ENCODE measurements at regions not wholly inside any gene's neighbourhood (a gene's known extent, or its start where the extent isn't known, plus 50 kb on each side); places are given as distances from the start of the nearest gene placed in this dataset.

DNA sequence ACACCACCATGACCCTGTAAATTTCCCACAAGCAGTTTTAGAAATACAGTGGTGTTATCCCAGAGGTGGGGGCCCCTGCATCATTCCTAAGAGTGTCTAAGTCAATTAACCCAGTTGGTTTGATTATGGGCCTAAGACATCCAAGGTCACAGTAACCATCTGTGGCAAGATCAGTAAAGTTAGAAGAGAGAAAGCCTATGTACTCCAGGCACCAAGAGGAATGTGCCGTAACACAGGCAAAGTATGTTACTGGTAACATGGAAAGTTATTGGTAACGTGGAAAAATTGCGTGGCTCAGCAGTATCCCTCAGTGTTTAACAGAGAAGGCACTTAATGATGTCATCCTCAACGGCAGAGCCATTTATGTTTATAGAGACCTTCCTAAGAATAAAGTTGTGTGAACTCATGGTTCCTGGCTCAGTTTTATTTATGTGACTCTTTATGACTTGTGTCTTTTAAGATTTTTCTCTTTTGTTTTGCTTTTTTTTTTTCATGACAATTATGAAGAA is 144.1 kb upstream of the RASGRP1 start:
- ChIA-PET POLR2A (no interaction called here), CTCF (interaction anchor here (1.0 to 15.2 kb wide), 5 partner anchors 11 to 479 kb away, joined by 3 to 185 read pairs (median 5); no protein-coding TSS in a partner anchor)
- H3K27me3 ChIP-seq (replicated peaks in 2 of 5; ENCODE audit: control insufficient read depth in 4 of 5, insufficient read depth in 5 of 5, low read length in 4 of 5) = no peaks in the 10 kb centered on the region
- 92% methylated on average over 3 of the region's 4 CpGs for WGBS (ENCODE audit: insufficient coverage)
- no peak for DNase-seq
- no peaks in the 10 kb centered on the region for H3K4me1 ChIP-seq (ENCODE audit: control extremely low read depth in 1 of 4, control insufficient read depth in 4 of 4, insufficient read depth in 4 of 4, low read length in 3 of 4)
- no peaks in the 10 kb centered on the region for H3K9me3 ChIP-seq (ENCODE audit: control extremely low read depth in 1 of 5, control insufficient read depth in 4 of 5, insufficient read depth in 2 of 5, low read depth in 1 of 5, low read length in 4 of 5)
- H3K36me3 ChIP-seq (ENCODE audit: control insufficient read depth in 4 of 4, insufficient read depth in 4 of 4, low read length in 3 of 4) = no peaks in the 10 kb centered on the region
- no peak overlapping the region for H3K4me3 ChIP-seq (ENCODE audit: control insufficient read depth in 1 of 7, extremely low read depth in 1 of 7, insufficient read depth in 4 of 7, low read depth in 2 of 7, low read length in 6 of 7)
- no peak overlapping the region for H3K27ac ChIP-seq (ENCODE audit: insufficient read depth in 1 of 2, low read depth in 1 of 2, low read length in 2 of 2, poor library complexity in 1 of 2, severe bottlenecking in 2 of 2)

DNA sequence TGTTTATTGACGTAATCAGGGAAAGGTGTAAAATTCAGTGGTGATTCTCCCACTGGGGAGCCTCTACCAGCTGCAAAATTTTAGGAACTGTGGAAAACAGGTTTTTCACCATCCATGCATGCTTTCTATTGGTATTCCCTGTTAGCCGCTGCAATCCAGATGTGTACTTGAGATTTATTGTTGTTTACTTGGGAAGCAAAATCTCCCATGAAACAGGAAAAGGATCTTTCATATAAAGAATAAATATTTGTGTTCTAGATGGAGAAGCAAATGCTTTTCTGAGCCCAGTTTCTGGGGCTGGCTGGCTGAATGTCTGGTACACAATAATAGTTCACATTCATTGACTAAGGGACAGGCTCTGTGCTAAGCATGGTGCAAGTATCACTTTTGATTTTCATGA is 144.6 kb upstream of the RASGRP1 start:
- no peak overlapping the region for H3K27ac ChIP-seq (ENCODE audit: insufficient read depth in 1 of 2, low read depth in 1 of 2, low read length in 2 of 2, poor library complexity in 1 of 2, severe bottlenecking in 2 of 2)
- WGBS (ENCODE audit: insufficient coverage) = 100% methylated on average over 2 of the region's 2 CpGs
- no peaks in the 10 kb centered on the region for H3K4me1 ChIP-seq (ENCODE audit: control extremely low read depth in 1 of 4, control insufficient read depth in 4 of 4, insufficient read depth in 4 of 4, low read length in 3 of 4)
- DNase-seq = no peak
- H3K4me3 ChIP-seq (ENCODE audit: control insufficient read depth in 1 of 7, extremely low read depth in 1 of 7, insufficient read depth in 4 of 7, low read depth in 2 of 7, low read length in 6 of 7) = no peak overlapping the region
- ChIA-PET CTCF (no interaction called here), POLR2A (no interaction called here)
- no peaks in the 10 kb centered on the region for H3K36me3 ChIP-seq (ENCODE audit: control insufficient read depth in 4 of 4, insufficient read depth in 4 of 4, low read length in 3 of 4)
- H3K9me3 ChIP-seq (ENCODE audit: control extremely low read depth in 1 of 5, control insufficient read depth in 4 of 5, insufficient read depth in 2 of 5, low read depth in 1 of 5, low read length in 4 of 5) = no peaks in the 10 kb centered on the region
- H3K27me3 ChIP-seq (replicated peaks in 2 of 5; ENCODE audit: control insufficient read depth in 4 of 5, insufficient read depth in 5 of 5, low read length in 4 of 5) = no peaks in the 10 kb centered on the region

DNA sequence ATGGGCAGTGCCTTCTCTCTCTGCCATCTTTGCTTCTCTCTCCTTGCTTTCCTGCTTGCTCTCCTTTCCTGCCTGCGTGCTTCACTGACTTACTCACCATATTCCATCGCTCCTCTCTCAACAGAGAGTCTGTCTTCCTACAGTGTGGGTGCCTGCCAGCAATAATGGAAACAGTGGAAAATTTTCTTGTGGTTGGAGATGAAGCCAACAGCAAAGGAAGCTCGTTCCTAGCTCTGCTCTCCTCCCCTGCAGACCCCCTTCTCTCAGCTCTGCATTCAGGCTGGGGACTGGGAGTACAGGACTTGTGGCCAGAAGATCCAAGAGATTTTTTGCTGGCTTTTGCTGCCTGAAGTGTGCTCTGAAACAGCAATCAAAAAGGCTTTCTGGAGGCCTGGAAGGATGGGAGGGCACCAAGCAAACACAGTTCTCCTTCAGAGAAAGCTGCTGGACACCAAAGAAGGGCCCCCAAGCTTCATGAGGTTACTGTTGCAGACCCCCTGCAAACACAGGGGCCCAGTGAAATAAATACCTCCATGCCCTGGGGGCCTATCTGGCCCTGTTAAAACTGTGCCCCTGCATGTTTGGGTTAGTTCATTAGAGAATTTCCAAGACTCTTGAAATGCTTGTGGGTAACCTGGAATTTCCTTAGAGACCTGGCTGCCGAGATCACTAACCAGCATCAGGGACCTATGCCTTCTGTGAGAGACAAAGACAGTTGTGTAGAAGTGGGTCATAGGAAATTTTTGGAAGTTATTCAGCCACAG is 149.9 kb upstream of the RASGRP1 start:
- H3K27me3 ChIP-seq (replicated peaks in 2 of 5; ENCODE audit: control insufficient read depth in 4 of 5, insufficient read depth in 5 of 5, low read length in 4 of 5) = no peaks in the 10 kb centered on the region
- 29% methylated on average over 1 of the region's 4 CpGs for WGBS (ENCODE audit: insufficient coverage)
- no peaks in the 10 kb centered on the region for H3K36me3 ChIP-seq (ENCODE audit: control insufficient read depth in 4 of 4, insufficient read depth in 4 of 4, low read length in 3 of 4)
- DNase-seq = no peak
- H3K27ac ChIP-seq (ENCODE audit: insufficient read depth in 1 of 2, low read depth in 1 of 2, low read length in 2 of 2, poor library complexity in 1 of 2, severe bottlenecking in 2 of 2) = no peak overlapping the region
- no peaks in the 10 kb centered on the region for H3K9me3 ChIP-seq (ENCODE audit: control extremely low read depth in 1 of 5, control insufficient read depth in 4 of 5, insufficient read depth in 2 of 5, low read depth in 1 of 5, low read length in 4 of 5)
- no peaks in the 10 kb centered on the region for H3K4me1 ChIP-seq (ENCODE audit: control extremely low read depth in 1 of 4, control insufficient read depth in 4 of 4, insufficient read depth in 4 of 4, low read length in 3 of 4)
- H3K4me3 ChIP-seq (ENCODE audit: control insufficient read depth in 1 of 7, extremely low read depth in 1 of 7, insufficient read depth in 4 of 7, low read depth in 2 of 7, low read length in 6 of 7) = no peak overlapping the region
- ChIA-PET POLR2A (no interaction called here), CTCF (interaction anchor here (1.1 to 1.7 kb wide), 2 partner anchors 10 to 15 kb away, joined by 3 to 7 read pairs; no protein-coding TSS in a partner anchor)

DNA sequence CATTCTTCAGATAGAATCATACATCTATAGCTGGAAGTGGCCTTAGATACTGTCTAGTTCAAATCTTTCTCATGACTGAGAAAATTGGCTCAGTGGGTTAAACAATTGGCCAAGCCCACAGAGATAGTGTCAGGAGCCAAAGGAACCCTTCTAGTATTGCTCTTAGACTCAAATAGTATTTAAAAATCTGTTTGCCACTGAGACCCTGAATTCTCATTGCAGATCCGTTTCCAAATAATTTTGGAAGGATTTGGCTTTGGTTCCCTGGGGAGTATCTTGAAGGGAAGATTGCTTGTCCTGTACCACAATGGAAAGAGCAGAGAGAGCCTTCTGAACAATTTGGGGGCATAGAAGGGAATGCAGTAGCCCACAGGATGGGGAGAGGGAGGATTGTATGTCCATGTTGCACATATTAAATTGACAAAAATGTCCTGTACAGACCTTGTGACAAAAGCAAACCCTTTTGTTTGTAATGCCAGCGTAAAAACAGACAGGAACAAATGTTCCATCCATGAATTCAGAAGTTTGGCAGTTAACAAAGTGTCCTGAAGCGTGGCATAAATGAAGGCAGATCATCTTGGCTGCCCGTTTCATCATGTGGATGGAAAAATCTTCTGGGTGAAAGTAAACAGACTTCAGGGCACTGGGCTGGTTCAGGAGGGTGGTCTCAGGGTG is 156.4 kb upstream of the RASGRP1 start:
- Histone ChIP-seq H3K4me3 (ENCODE audit: control insufficient read depth in 1 of 7, extremely low read depth in 1 of 7, insufficient read depth in 4 of 7, low read depth in 2 of 7, low read length in 6 of 7) (no peak overlapping the region), H3K27ac (ENCODE audit: insufficient read depth in 1 of 2, low read depth in 1 of 2, low read length in 2 of 2, poor library complexity in 1 of 2, severe bottlenecking in 2 of 2) (no peak overlapping the region), H3K36me3 (ENCODE audit: control insufficient read depth in 4 of 4, insufficient read depth in 4 of 4, low read length in 3 of 4) (no peaks in the 10 kb centered on the region), H3K4me1 (ENCODE audit: control extremely low read depth in 1 of 4, control insufficient read depth in 4 of 4, insufficient read depth in 4 of 4, low read length in 3 of 4) (no peaks in the 10 kb centered on the region), H3K9me3 (ENCODE audit: control extremely low read depth in 1 of 5, control insufficient read depth in 4 of 5, insufficient read depth in 2 of 5, low read depth in 1 of 5, low read length in 4 of 5) (no peaks in the 10 kb centered on the region), H3K27me3 (replicated peaks in 2 of 5; ENCODE audit: control insufficient read depth in 4 of 5, insufficient read depth in 5 of 5, low read length in 4 of 5) (no peaks in the 10 kb centered on the region)
- ChIA-PET CTCF (no interaction called here), POLR2A (no interaction called here)
- 97% methylated on average over 4 of the region's 4 CpGs for WGBS (ENCODE audit: insufficient coverage)
- no peak for DNase-seq

DNA sequence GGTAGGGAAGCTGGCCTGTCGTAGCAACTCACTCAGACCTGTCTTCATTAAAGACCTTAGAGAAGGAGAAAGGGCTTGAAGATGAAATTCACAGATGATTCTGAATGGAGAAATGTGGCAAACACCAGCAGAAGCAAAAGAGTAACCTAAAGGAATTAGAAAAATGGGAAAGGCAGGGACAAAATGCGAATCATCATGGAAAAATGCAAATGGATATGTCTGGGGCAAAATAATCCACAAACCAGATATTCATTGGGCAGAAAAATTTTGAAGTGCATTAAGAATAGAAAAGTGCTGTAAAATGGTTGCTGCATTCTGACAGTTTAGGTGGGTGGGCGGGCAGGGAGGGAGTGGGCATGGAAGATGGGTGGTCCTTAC is 156.9 kb upstream of the RASGRP1 start:
- no peaks in the 10 kb centered on the region for H3K36me3 ChIP-seq (ENCODE audit: control insufficient read depth in 4 of 4, insufficient read depth in 4 of 4, low read length in 3 of 4)
- H3K4me1 ChIP-seq (ENCODE audit: control extremely low read depth in 1 of 4, control insufficient read depth in 4 of 4, insufficient read depth in 4 of 4, low read length in 3 of 4) = no peaks in the 10 kb centered on the region
- ChIA-PET POLR2A (no interaction called here), CTCF (no interaction called here)
- no peaks in the 10 kb centered on the region for H3K9me3 ChIP-seq (ENCODE audit: control extremely low read depth in 1 of 5, control insufficient read depth in 4 of 5, insufficient read depth in 2 of 5, low read depth in 1 of 5, low read length in 4 of 5)
- WGBS (ENCODE audit: insufficient coverage) = 100% methylated on average over 3 of the region's 3 CpGs
- H3K27me3 ChIP-seq (replicated peaks in 2 of 5; ENCODE audit: control insufficient read depth in 4 of 5, insufficient read depth in 5 of 5, low read length in 4 of 5) = no peaks in the 10 kb centered on the region
- no peak overlapping the region for H3K4me3 ChIP-seq (ENCODE audit: control insufficient read depth in 1 of 7, extremely low read depth in 1 of 7, insufficient read depth in 4 of 7, low read depth in 2 of 7, low read length in 6 of 7)
- no peak for DNase-seq
- H3K27ac ChIP-seq (ENCODE audit: insufficient read depth in 1 of 2, low read depth in 1 of 2, low read length in 2 of 2, poor library complexity in 1 of 2, severe bottlenecking in 2 of 2) = no peak overlapping the region

DNA sequence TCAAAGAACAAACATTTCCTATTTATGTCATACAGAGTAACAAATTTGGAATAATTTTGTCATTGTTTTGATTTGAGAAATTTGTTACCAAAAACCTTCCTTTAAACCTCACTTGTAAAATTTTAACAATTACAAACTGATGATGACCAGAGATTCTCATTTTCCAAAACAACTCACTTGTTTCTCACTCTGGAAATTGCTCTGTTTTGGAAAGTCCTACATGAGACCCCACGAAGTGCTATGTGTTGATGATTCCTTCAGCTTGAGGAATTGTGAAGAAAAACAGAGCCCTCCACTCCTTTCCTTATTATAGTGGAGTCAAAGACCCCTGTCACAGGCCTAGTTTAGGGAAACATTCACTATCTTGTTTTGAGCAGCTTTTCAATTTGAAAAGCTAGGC is 157.6 kb upstream of the RASGRP1 start:
- Histone ChIP-seq H3K4me3 (ENCODE audit: control insufficient read depth in 1 of 7, extremely low read depth in 1 of 7, insufficient read depth in 4 of 7, low read depth in 2 of 7, low read length in 6 of 7) (no peak overlapping the region), H3K27ac (ENCODE audit: insufficient read depth in 1 of 2, low read depth in 1 of 2, low read length in 2 of 2, poor library complexity in 1 of 2, severe bottlenecking in 2 of 2) (no peak overlapping the region), H3K9me3 (ENCODE audit: control extremely low read depth in 1 of 5, control insufficient read depth in 4 of 5, insufficient read depth in 2 of 5, low read depth in 1 of 5, low read length in 4 of 5) (no peaks in the 10 kb centered on the region), H3K4me1 (ENCODE audit: control extremely low read depth in 1 of 4, control insufficient read depth in 4 of 4, insufficient read depth in 4 of 4, low read length in 3 of 4) (no peaks in the 10 kb centered on the region), H3K36me3 (ENCODE audit: control insufficient read depth in 4 of 4, insufficient read depth in 4 of 4, low read length in 3 of 4) (no peaks in the 10 kb centered on the region), H3K27me3 (replicated peaks in 2 of 5; ENCODE audit: control insufficient read depth in 4 of 5, insufficient read depth in 5 of 5, low read length in 4 of 5) (no peaks in the 10 kb centered on the region)
- CTCF ChIA-PET = interaction anchor here (1.7 to 2.2 kb wide), 2 partner anchors 14 to 16 kb away, joined by 5 to 6 read pairs; no protein-coding TSS in a partner anchor
- 100% methylated on average over 1 of the region's 1 CpG for WGBS (ENCODE audit: insufficient coverage)
- POLR2A ChIA-PET = no interaction called here
- no peak for DNase-seq

DNA sequence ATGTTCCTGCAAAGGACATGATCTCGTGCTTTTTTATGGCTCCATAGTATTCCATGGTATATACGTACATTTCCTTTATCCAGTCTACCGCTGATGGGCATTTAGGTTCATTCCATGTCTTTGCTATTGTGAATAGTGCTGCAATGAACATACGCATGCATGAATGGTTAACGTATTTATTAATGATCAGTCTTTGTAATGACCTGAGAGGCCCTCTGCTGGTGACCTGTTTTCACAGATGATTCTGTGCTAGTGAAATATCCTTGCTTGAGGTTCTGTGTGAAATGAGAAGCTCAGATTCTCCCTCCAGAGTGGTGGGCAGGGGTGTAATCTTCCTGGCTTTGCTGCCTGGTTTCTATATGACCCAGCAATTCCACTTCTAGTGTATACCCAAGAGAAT is 160.2 kb upstream of the RASGRP1 start:
- POLR2A ChIA-PET = no interaction called here
- WGBS (ENCODE audit: insufficient coverage) = 100% methylated on average over 2 of the region's 5 CpGs
- CTCF ChIA-PET = no interaction called here

More for the DNA sequence above, 160.2 kb upstream of the RASGRP1 start:
- Histone ChIP-seq H3K9me3 (ENCODE audit: control extremely low read depth in 1 of 5, control insufficient read depth in 4 of 5, insufficient read depth in 2 of 5, low read depth in 1 of 5, low read length in 4 of 5) (no peaks in the 10 kb centered on the region), H3K36me3 (ENCODE audit: control insufficient read depth in 4 of 4, insufficient read depth in 4 of 4, low read length in 3 of 4) (no peaks in the 10 kb centered on the region), H3K4me1 (ENCODE audit: control extremely low read depth in 1 of 4, control insufficient read depth in 4 of 4, insufficient read depth in 4 of 4, low read length in 3 of 4) (no peaks in the 10 kb centered on the region), H3K27me3 (replicated peaks in 2 of 5; ENCODE audit: control insufficient read depth in 4 of 5, insufficient read depth in 5 of 5, low read length in 4 of 5) (no peaks in the 10 kb centered on the region), H3K27ac (ENCODE audit: insufficient read depth in 1 of 2, low read depth in 1 of 2, low read length in 2 of 2, poor library complexity in 1 of 2, severe bottlenecking in 2 of 2) (no peak overlapping the region), H3K4me3 (ENCODE audit: control insufficient read depth in 1 of 7, extremely low read depth in 1 of 7, insufficient read depth in 4 of 7, low read depth in 2 of 7, low read length in 6 of 7) (no peak overlapping the region)
- DNase-seq = no peak
